CD14-positive monocyte (primary cell): ENCODE measurements at regions not wholly inside any gene's neighbourhood (a gene's known extent, or its start where the extent isn't known, plus 50 kb on each side); places are given as distances from the start of the nearest gene placed in this dataset.

Experiments used
- DNase-seq, 3 donors: peaks; one replicate each; pipeline ENCODE4 v3.0.0-alpha.2; 2011 to 2022
- H2AFZ ChIP-seq: 2 replicates; pipeline ENCODE4 v1.6.0; 2012; ENCODE audit warnings: mild to moderate bottlenecking, low read depth, low read length, inconsistent platforms; ENCODE audit not compliant: insufficient read depth, poor library complexity, severe bottlenecking
- H3K27ac ChIP-seq, 2 donors: 1 replicate in 1 of 2; 2 replicates in 1 of 2; pipeline ENCODE4 v1.5.1; 2012 to 2013; ENCODE audit warnings: low read length in 2 of 2, control low read depth in 1 of 2, inconsistent platforms in 1 of 2, low read depth in 1 of 2, mild to moderate bottlenecking in 1 of 2
- H3K27me3 ChIP-seq, 2 donors: one replicate each; pipeline versions ENCODE4 v1.6.0 to v1.6.1; 2011 to 2013; ENCODE audit warnings: low read length in 2 of 2; ENCODE audit not compliant: control insufficient read depth in 2 of 2, insufficient read depth in 2 of 2
- H3K36me3 ChIP-seq, 2 donors: replicated peaks in 1 of 2; 1 replicate in 1 of 2; 2 replicates in 1 of 2; pipeline versions ENCODE4 v1.5.1 to v1.6.1; 2012 to 2013; ENCODE audit warnings: low read length in 2 of 2, control low read depth in 1 of 2, inconsistent platforms in 1 of 2, mild to moderate bottlenecking in 1 of 2; ENCODE audit not compliant: insufficient read depth in 2 of 2, control insufficient read depth in 1 of 2
- H3K4me1 ChIP-seq, 2 donors: 1 replicate in 1 of 2; 2 replicates in 1 of 2; pipeline versions ENCODE4 v1.5.1 to v1.6.1; 2012 to 2013; ENCODE audit warnings: low read length in 2 of 2, control low read depth in 1 of 2, inconsistent platforms in 1 of 2, mild to moderate bottlenecking in 1 of 2, moderate library complexity in 1 of 2; ENCODE audit not compliant: insufficient read depth in 2 of 2, control insufficient read depth in 1 of 2
- H3K4me2 ChIP-seq: replicated peaks from 2 replicates; pipeline ENCODE3; 2012; ENCODE audit warnings: low read length, moderate library complexity, mild to moderate bottlenecking; ENCODE audit not compliant: poor library complexity, severe bottlenecking; ENCODE audit errors: extremely low read depth
- H3K4me3 ChIP-seq, 3 experiments: fragments of 200-600 bp in 1 of 3; sonication (generic) in 1 of 3; replicated peaks in 1 of 3; 1 replicate in 2 of 3; 2 replicates in 1 of 3; pipeline ENCODE4 v1.5.1; 2011 to 2013; ENCODE audit warnings: low read length in 3 of 3, mild to moderate bottlenecking in 3 of 3, control low read depth in 2 of 3, low read depth in 2 of 3, inconsistent platforms in 1 of 3, moderate library complexity in 1 of 3
- H3K79me2 ChIP-seq: 2 replicates; pipeline ENCODE4 v1.6.0; 2012; ENCODE audit warnings: mild to moderate bottlenecking, control low read depth, inconsistent platforms, low read length, moderate library complexity; ENCODE audit not compliant: insufficient read depth
- H3K9ac ChIP-seq: 2 replicates; pipeline ENCODE4 v1.6.0; 2017; ENCODE audit warnings: low read length, mild to moderate bottlenecking; ENCODE audit not compliant: insufficient read depth, poor library complexity, severe bottlenecking
- H3K9me3 ChIP-seq, 2 donors: replicated peaks in 1 of 2; 1 replicate in 1 of 2; 2 replicates in 1 of 2; pipeline versions ENCODE4 v1.5.1 to v1.6.1; 2012 to 2013; ENCODE audit warnings: low read length in 2 of 2, control low read depth in 1 of 2; ENCODE audit not compliant: control insufficient read depth in 1 of 2, insufficient read depth in 1 of 2
- H4K20me1 ChIP-seq: 2 replicates; pipeline ENCODE4 v1.6.0; 2012; ENCODE audit warnings: mild to moderate bottlenecking, low read length, control low read depth, moderate library complexity; ENCODE audit not compliant: insufficient read depth
- H3K27ac Mint-ChIP-seq, 7 donors: one replicate each; pipeline ENCODE4 v1.8.0; 2020; ENCODE audit warnings: mild to moderate bottlenecking in 7 of 7, mixed read lengths in 7 of 7, moderate library complexity in 6 of 7, inconsistent platforms in 2 of 7
- H3K27me3 Mint-ChIP-seq, 3 donors: one replicate each; pipeline ENCODE4 v1.8.0; 2021 to 2022; ENCODE audit warnings: low read depth in 3 of 3, mild to moderate bottlenecking in 3 of 3, mixed read lengths in 3 of 3, moderate library complexity in 3 of 3, inconsistent platforms in 1 of 3
- H3K36me3 Mint-ChIP-seq, 2 donors: one replicate each; pipeline ENCODE4 v1.8.0; 2020; ENCODE audit warnings: mixed read lengths in 2 of 2, inconsistent platforms in 1 of 2, mild to moderate bottlenecking in 1 of 2
- H3K4me1 Mint-ChIP-seq: one replicate; pipeline ENCODE4 v1.8.0; 2020; ENCODE audit warnings: mild to moderate bottlenecking, mixed read lengths
- H3K4me3 Mint-ChIP-seq, 2 donors: one replicate each; pipeline ENCODE4 v1.8.0; 2020; ENCODE audit warnings: mild to moderate bottlenecking in 2 of 2, mixed read lengths in 2 of 2, moderate library complexity in 1 of 2
- H3K9me3 Mint-ChIP-seq, 7 donors: one replicate each; pipeline ENCODE4 v1.8.0; 2020 to 2022; ENCODE audit warnings: mixed read lengths in 7 of 7, mild to moderate bottlenecking in 6 of 7, moderate library complexity in 6 of 7, inconsistent platforms in 2 of 7
- WGBS: methylation state at CpG from one replicate; pipeline ENCODE4 v1.1.5; 2013; ENCODE audit warnings: missing lambda C conversion rate; ENCODE audit not compliant: insufficient coverage; 5-methylcytosine and 5-hydroxymethylcytosine counted together
- intact Hi-C, 2 donors: fragments of 100-400 bp; cut with micrococcal nuclease; formaldehyde crosslinking; loops; one replicate each; pipeline versions ENCODE4 v1.15.0 to v1.15.1; 2023
- TF ChIP-seq, protein P1 (sequence below): fragments of 200-600 bp; IDR thresholded peaks from one replicate; pipeline ENCODE4 v1.8.0; 2022; ENCODE audit warnings: antibody characterized with exemption, mild to moderate bottlenecking

DNA sequence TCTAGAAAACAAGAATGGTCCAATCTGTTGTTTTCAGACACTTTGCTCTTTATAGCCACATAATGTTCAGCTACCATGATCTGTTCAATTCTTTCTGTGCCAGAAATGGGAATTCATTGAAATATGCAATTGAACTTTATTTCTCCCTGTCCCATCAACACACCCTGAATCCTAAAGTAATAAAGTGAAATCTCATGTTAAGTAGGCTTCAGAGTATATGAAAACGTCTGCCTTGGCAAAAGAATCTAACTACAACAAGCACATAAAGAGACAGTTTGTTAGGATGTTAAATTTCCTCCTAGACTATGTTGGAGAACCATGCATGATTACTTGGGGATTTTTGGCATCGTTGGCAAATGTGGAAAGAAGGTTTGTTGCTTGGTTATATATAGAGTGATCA lies 722.7 kb downstream of the XPNPEP1 start:
- Mint-ChIP-seq H3K36me3 (no peaks in the 10 kb centered on the region), H3K4me1 (no peaks in the 10 kb centered on the region), H3K9me3 (peaks cover 7 to 20% (median 8%) of the 10 kb centered on the region in 7 donors), H3K27me3 (peaks cover 0 to 1% (median 0%) of the 10 kb centered on the region in 3 donors), H3K27ac (no peak overlapping the region), H3K4me3 (no peak overlapping the region)
- H3K9me3 ChIP-seq: peaks cover 4 to 6% of the 10 kb centered on the region in 2 donors
- no peaks in the 10 kb centered on the region for H3K79me2 ChIP-seq
- intact Hi-C loops: no loop called here
- no peaks in the 10 kb centered on the region for H3K36me3 ChIP-seq
- no peak overlapping the region for H3K4me3 ChIP-seq
- DNase-seq: no peak
- no peak overlapping the region for H3K27ac ChIP-seq
- H4K20me1 ChIP-seq: no peaks in the 10 kb centered on the region
- no CpG with 5 or more reads among the region's 2 CpGs for WGBS
- H3K4me2 ChIP-seq: no peak overlapping the region
- H3K27me3 ChIP-seq: no peaks in the 10 kb centered on the region
- no peak overlapping the region for H2AFZ ChIP-seq
- no peak overlapping the region for H3K9ac ChIP-seq
- H3K4me1 ChIP-seq: no peaks in the 10 kb centered on the region
- TF ChIP-seq, protein P1, sequence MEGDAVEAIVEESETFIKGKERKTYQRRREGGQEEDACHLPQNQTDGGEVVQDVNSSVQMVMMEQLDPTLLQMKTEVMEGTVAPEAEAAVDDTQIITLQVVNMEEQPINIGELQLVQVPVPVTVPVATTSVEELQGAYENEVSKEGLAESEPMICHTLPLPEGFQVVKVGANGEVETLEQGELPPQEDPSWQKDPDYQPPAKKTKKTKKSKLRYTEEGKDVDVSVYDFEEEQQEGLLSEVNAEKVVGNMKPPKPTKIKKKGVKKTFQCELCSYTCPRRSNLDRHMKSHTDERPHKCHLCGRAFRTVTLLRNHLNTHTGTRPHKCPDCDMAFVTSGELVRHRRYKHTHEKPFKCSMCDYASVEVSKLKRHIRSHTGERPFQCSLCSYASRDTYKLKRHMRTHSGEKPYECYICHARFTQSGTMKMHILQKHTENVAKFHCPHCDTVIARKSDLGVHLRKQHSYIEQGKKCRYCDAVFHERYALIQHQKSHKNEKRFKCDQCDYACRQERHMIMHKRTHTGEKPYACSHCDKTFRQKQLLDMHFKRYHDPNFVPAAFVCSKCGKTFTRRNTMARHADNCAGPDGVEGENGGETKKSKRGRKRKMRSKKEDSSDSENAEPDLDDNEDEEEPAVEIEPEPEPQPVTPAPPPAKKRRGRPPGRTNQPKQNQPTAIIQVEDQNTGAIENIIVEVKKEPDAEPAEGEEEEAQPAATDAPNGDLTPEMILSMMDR: no peak

DNA sequence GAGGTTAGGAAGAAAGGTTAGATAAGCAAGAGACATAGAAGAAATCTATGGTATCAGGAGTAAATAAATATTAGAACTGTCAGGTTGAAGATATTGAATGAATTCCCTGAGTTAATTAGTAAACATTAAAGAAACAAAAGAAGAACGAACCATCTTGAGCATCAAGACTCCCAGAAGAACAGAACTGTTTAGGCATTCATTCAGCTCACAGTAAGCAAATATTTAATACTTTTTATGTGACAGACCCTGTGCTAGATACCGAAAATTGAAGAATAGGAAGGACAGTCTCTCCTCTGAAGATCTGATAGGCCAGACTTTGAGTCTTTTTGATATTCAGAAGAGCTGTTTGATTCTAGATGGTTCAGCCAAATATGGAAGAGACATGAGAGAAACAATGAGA lies 731.5 kb downstream of the XPNPEP1 start:
- Mint-ChIP-seq H3K36me3 (no peaks in the 10 kb centered on the region), H3K4me3 (no peak overlapping the region), H3K9me3 (peaks cover 2 to 30% (median 18%) of the 10 kb centered on the region in 7 donors), H3K27ac (no peak overlapping the region), H3K27me3 (peaks cover 0 to 2% (median 0%) of the 10 kb centered on the region in 3 donors), H3K4me1 (no peaks in the 10 kb centered on the region)
- H2AFZ ChIP-seq: no peak overlapping the region
- H3K4me2 ChIP-seq: no peak overlapping the region
- no peaks in the 10 kb centered on the region for H4K20me1 ChIP-seq
- intact Hi-C loops: no loop called here
- no peak overlapping the region for H3K9ac ChIP-seq
- H3K4me3 ChIP-seq: no peak overlapping the region
- TF ChIP-seq, protein P1: no peak
- WGBS: no CpG with 5 or more reads among the region's 2 CpGs
- no peaks in the 10 kb centered on the region for H3K4me1 ChIP-seq
- no peak overlapping the region for H3K27ac ChIP-seq
- no peaks in the 10 kb centered on the region for H3K36me3 ChIP-seq
- no peak for DNase-seq
- H3K27me3 ChIP-seq: no peaks in the 10 kb centered on the region
- H3K79me2 ChIP-seq: no peaks in the 10 kb centered on the region
- peaks cover 28 to 39% of the 10 kb centered on the region in 2 donors for H3K9me3 ChIP-seq
